ENCODE measurements at regions not wholly inside any gene's neighbourhood (a gene's known extent, or its start where the extent isn't known, plus 50 kb on each side); places are given as distances from the start of the nearest gene placed in this dataset.

- no peak for ATAC-seq
- no peak for DNase-seq
- Mint-ChIP-seq H3K9me3 (peaks cover 0 to 6% (median 0%) of the 10 kb centered on the region in 9 donors), H3K27ac (no peak overlapping the region), H3K4me3 (no peak overlapping the region), H3K4me1 (no peaks in the 10 kb centered on the region), H3K36me3 (no peaks in the 10 kb centered on the region), H3K27me3 (peaks cover 3 to 16% (median 9%) of the 10 kb centered on the region in 5 donors)
- POLR2A ChIA-PET: no interaction called here
Measured at GRCh38 chr1:34406833-34407539, 230.3 kb downstream of the C1orf94 start.

DNA sequence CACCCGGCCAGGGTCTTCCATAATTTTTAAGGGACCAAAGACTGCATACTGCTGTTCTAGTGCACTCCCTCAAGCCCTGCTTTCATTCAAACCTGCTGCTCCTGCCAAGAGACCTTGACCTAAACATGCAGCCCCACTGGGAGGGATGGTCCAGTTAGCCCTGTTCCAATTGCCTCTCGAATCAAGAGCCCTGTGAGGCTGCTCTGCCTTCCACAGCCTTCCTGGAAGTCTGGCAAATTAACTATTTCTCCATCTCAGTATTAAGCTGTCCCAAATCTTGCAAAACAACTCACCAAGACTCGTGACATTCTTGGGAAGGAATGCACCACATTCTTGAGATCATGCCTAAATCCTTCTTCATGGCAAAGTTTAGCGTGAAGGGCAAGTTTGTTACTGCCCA lies 231.3 kb downstream of the C1orf94 start:
- ATAC-seq (no peak), DNase-seq (no peak)
- Mint-ChIP-seq H3K9me3 (peaks cover 0 to 6% (median 0%) of the 10 kb centered on the region in 9 donors), H3K27ac (no peak overlapping the region), H3K4me1 (no peaks in the 10 kb centered on the region), H3K27me3 (peaks cover 3 to 16% (median 9%) of the 10 kb centered on the region in 5 donors), H3K4me3 (no peak overlapping the region), H3K36me3 (no peaks in the 10 kb centered on the region)
- POLR2A ChIA-PET: no interaction called here

GRCh38 chr1:34409689-34410229 lies 233.1 kb downstream of the C1orf94 start:
- Mint-ChIP-seq H3K27me3 (peaks cover 3 to 21% (median 9%) of the 10 kb centered on the region in 5 donors), H3K4me1 (no peaks in the 10 kb centered on the region), H3K9me3 (no peaks in the 10 kb centered on the region), H3K4me3 (no peak overlapping the region), H3K27ac (no peak overlapping the region), H3K36me3 (no peaks in the 10 kb centered on the region)
- POLR2A ChIA-PET: no interaction called here
- ATAC-seq (no peak), DNase-seq (no peak)

DNA sequence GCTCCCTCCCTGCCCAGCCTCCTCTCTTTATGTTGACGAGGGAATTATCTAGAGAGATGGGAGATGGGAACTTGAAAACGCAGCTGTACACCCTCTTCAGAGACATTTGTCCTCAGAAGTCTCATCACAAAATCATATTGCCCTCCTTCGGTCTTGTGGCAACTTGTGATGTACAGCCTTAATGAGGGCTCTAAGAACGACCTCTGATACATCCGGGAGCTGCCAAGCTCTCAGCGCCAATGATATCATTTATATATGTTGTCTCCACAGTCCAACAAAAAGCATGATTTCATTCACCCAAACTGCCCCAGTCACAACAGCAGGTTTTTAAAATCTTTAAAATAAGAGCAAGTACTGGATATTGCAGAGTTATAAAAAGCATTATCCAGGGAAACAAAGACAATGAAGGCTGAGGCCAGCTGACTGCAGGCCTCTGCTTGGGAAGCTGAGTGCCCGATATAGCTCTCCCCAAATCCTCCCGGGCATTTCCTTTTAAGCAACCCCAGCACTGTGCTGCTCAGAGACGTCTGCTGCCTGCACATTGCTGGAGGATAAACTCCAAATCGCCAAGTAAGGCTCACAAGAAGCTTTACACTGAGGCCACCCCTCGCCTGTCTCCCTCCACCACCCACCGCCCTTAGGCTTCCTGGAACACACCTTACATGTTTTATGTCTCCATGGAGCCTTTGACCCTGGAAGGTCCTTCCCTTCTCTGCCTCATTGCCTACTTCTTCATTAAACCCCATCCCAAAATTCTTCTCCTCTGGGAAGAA lies 236.1 kb downstream of the C1orf94 start:
- Mint-ChIP-seq H3K4me1 (no peaks in the 10 kb centered on the region), H3K4me3 (no peak overlapping the region), H3K27ac (no peak overlapping the region), H3K9me3 (no peaks in the 10 kb centered on the region), H3K36me3 (no peaks in the 10 kb centered on the region), H3K27me3 (peaks cover 3 to 50% (median 20%) of the 10 kb centered on the region in 5 donors)
- DNase-seq (no peak), ATAC-seq (no peak)
- POLR2A ChIA-PET: no interaction called here

GRCh38 chr1:34415140-34415539 lies 238.4 kb downstream of the C1orf94 start:
- POLR2A ChIA-PET: no interaction called here
- Mint-ChIP-seq H3K9me3 (no peaks in the 10 kb centered on the region), H3K4me1 (no peaks in the 10 kb centered on the region), H3K27me3 (peaks cover 2 to 54% (median 24%) of the 10 kb centered on the region in 5 donors), H3K27ac (no peak overlapping the region), H3K36me3 (no peaks in the 10 kb centered on the region), H3K4me3 (no peak overlapping the region)
- no peak for ATAC-seq
- no peak for DNase-seq

DNA sequence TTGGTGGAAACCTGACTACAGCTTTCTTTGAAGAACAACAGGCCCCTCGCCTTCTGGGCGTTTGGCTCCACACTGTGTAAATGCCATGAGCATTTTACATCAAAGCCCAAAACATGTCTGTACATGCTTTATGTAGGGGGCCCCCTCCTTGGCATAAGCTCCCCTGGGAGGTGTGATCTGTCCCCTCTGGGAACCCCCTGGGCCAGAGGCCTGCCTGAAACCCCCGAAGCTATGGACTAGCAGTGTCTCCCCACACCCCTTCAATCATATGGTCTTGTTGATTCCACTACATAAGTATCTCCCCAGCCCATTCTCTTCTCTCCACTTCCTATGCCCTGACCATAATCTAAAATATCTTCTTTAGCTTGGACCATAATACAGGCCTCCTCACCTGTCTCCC lies 241.5 kb downstream of the C1orf94 start:
- H3K4me3 Mint-ChIP-seq: no peak overlapping the region
- DNase-seq (no peak), ATAC-seq (no peak)
- no peaks in the 10 kb centered on the region for H3K4me1 Mint-ChIP-seq
- H3K36me3 Mint-ChIP-seq: no peaks in the 10 kb centered on the region
- H3K9me3 Mint-ChIP-seq: no peaks in the 10 kb centered on the region
- POLR2A ChIA-PET: no interaction called here
- H3K27ac Mint-ChIP-seq: no peak overlapping the region
- peaks cover 8 to 77% (median 24%) of the 10 kb centered on the region in 5 donors for H3K27me3 Mint-ChIP-seq

GRCh38 chr1:34419663-34420136 lies 243.0 kb downstream of the C1orf94 start:
- POLR2A ChIA-PET: no interaction called here
- H3K27ac Mint-ChIP-seq: no peak overlapping the region
- no peaks in the 10 kb centered on the region for H3K4me1 Mint-ChIP-seq
- DNase-seq: no peak
- ATAC-seq: no peak
- H3K36me3 Mint-ChIP-seq: no peaks in the 10 kb centered on the region
- no peak overlapping the region for H3K4me3 Mint-ChIP-seq
- peaks cover 10 to 74% (median 25%) of the 10 kb centered on the region in 5 donors for H3K27me3 Mint-ChIP-seq
- H3K9me3 Mint-ChIP-seq: no peaks in the 10 kb centered on the region

GRCh38 chr1:34425046-34425445 lies 248.3 kb downstream of the C1orf94 start:
- POLR2A ChIA-PET: no interaction called here
- ATAC-seq (no peak), DNase-seq (no peak)
- Mint-ChIP-seq H3K36me3 (no peaks in the 10 kb centered on the region), H3K9me3 (peaks cover 0 to 5% (median 0%) of the 10 kb centered on the region in 9 donors), H3K27me3 (peaks cover 1 to 55% (median 16%) of the 10 kb centered on the region in 5 donors), H3K27ac (no peak overlapping the region), H3K4me3 (no peak overlapping the region), H3K4me1 (no peaks in the 10 kb centered on the region)

DNA sequence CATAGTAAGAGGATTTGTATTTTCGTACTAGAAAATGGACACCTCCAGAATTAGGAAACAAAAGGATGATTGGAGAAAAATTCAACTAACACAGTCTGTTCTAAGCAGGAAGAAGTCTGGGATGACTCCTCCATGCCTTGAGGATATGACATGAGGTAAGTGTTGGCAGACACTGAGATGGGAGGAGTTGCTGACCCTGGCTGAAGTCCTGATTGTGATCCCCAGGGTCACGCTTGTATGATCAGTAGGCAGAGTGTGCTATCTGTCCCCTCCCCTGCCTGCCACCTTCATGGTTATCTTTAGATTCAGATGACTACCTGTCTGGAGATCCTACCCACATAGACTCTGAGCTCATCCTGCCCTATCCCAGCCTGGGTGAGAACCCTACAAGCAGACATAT lies 249.1 kb downstream of the C1orf94 start:
- H3K27me3 Mint-ChIP-seq: peaks cover 1 to 55% (median 16%) of the 10 kb centered on the region in 5 donors
- DNase-seq (no peak), ATAC-seq (no peak)
- POLR2A ChIA-PET: no interaction called here
- no peak overlapping the region for H3K27ac Mint-ChIP-seq
- H3K4me3 Mint-ChIP-seq: no peak overlapping the region
- no peaks in the 10 kb centered on the region for H3K36me3 Mint-ChIP-seq
- peaks cover 0 to 5% (median 0%) of the 10 kb centered on the region in 9 donors for H3K9me3 Mint-ChIP-seq
- no peaks in the 10 kb centered on the region for H3K4me1 Mint-ChIP-seq

DNA sequence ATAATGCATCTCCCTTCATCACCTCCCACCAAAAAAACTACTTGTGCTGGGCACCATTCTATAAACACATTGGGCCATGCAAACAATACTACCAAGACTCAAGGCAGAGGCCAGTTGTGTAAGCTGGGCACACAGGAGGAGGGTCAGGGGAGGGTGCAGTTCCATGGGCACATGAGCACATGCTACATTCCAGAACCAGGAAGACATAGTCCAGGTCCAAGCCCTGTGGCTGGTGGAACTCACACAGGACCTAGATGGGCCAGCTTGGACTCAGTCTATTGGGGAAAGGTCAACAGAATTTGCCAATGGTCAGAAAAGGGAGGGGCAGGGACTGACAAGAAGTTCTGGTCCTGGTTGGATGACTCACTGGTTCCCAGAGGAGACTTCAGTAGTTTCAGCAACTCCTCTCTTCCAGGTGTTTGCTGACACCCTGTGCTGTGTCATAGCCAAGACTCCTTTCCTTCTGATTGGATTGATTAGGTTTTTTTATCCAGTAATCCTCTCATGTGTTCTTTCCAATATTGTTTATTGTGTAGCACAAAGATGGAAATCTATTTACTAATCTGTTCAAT lies 249.7 kb downstream of the C1orf94 start:
- Mint-ChIP-seq H3K27me3 (peaks cover 1 to 49% (median 14%) of the 10 kb centered on the region in 5 donors), H3K4me1 (no peaks in the 10 kb centered on the region), H3K36me3 (no peaks in the 10 kb centered on the region), H3K9me3 (peaks cover 0 to 5% (median 0%) of the 10 kb centered on the region in 9 donors), H3K4me3 (no peak overlapping the region), H3K27ac (no peak overlapping the region)
- DNase-seq (no peak), ATAC-seq (no peak)
- POLR2A ChIA-PET: no interaction called here

DNA sequence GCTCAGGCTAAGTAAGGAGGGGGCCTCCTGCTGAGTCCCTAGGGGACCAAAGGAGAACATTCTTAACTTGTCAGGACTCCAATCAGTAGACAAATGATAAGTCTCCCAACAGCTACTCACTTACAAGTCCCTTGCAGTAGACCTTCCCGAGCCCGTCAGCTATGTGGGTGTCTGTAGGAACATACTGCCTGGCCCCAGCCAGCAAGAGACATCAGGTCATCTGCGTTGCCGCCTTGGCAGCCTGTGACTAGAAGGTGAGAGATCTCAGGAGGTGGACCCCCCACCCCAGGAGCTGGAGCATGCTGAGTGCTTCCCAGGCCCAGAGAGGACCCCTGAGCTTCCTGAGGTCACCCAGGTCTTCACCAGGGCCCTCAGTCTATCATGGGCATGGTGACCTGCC lies 250.5 kb downstream of the C1orf94 start:
- Mint-ChIP-seq H3K27me3 (peaks cover 1 to 42% (median 12%) of the 10 kb centered on the region in 5 donors), H3K4me3 (no peak overlapping the region), H3K9me3 (peaks cover 0 to 5% (median 0%) of the 10 kb centered on the region in 9 donors), H3K27ac (no peak overlapping the region), H3K36me3 (no peaks in the 10 kb centered on the region), H3K4me1 (no peaks in the 10 kb centered on the region)
- POLR2A ChIA-PET: no interaction called here
- no peak for ATAC-seq
- no peak for DNase-seq

DNA sequence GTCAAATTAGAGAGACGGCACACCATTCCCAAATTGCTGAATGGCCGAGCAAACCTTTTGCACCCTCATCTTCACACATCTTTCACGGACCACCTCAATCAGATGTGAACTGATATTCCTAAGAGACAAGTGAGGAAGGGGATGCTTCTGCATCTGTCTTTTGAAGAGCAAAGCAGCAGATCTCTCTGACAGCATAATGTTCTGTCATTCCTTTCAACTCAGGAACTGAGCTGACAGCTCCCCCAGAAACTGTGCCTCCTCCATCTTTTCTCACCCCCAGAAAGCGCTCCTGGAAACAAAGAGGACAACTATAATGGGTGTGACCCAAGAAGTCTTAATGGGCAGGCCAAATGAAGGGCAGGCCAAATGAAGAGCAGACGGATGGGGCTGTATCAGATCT lies 256.4 kb downstream of the C1orf94 start:
- H3K27ac Mint-ChIP-seq: no peak overlapping the region
- no peak for DNase-seq
- H3K36me3 Mint-ChIP-seq: no peaks in the 10 kb centered on the region
- no peak overlapping the region for H3K4me3 Mint-ChIP-seq
- H3K27me3 Mint-ChIP-seq: peaks cover 0 to 16% (median 6%) of the 10 kb centered on the region in 5 donors
- H3K4me1 Mint-ChIP-seq: no peaks in the 10 kb centered on the region
- no peak for ATAC-seq
- POLR2A ChIA-PET: no interaction called here
- H3K9me3 Mint-ChIP-seq: no peaks in the 10 kb centered on the region

DNA sequence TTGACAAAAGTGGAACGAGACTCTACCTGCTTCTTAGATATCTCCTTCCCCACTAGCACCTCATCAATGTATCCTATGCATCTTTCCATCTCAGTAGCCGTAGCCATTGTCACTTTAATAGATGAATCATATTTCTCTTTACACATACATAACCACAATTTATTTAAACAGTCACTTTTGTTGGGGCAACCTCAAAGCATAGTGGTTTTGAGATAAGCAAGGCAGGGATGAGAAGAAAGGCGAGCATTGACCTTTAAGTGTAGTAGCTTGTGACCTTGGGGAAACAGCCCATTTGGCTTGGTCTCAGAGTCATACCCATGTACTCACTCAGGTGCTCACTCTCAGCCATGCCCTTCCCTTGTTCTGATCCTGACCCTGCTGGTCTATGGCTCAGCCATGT lies 260.1 kb downstream of the C1orf94 start:
- DNase-seq (no peak), ATAC-seq (no peak)
- H3K4me3 Mint-ChIP-seq: no peak overlapping the region
- no peaks in the 10 kb centered on the region for H3K4me1 Mint-ChIP-seq
- H3K27ac Mint-ChIP-seq: no peak overlapping the region
- POLR2A ChIA-PET: no interaction called here
- H3K27me3 Mint-ChIP-seq: peaks cover 2 to 33% (median 11%) of the 10 kb centered on the region in 5 donors
- H3K36me3 Mint-ChIP-seq: no peaks in the 10 kb centered on the region
- no peaks in the 10 kb centered on the region for H3K9me3 Mint-ChIP-seq
